SK-N-SH (cell line): ENCODE measurements at regions not wholly inside any gene's neighbourhood (a gene's known extent, or its start where the extent isn't known, plus 50 kb on each side); places are given as distances from the start of the nearest gene placed in this dataset.
"Not testable (repeated sequence)": the region's sequence is repeated elsewhere in the genome, so short reads cannot be mapped to it uniquely, and the experiment has no call there.

Experiments
- CTCF ChIA-PET: fragments of 300-600, 350-600 bp; formaldehyde crosslinking; extraction: SDS; loops from one replicate; lab custom pipeline; 2021; lab: Yijun Ruan, JAX
- POLR2A ChIA-PET: fragments of 350-600 bp; sonication (Branson Sonifier 250); formaldehyde crosslinking; extraction: SDS; loops from one replicate; lab custom pipeline; 2020; ENCODE audit warnings: antibody characterized with exemption, inconsistent platforms; lab: Yijun Ruan, JAX
- DNase-seq: peaks from one replicate; pipeline ENCODE4 v3.0.0; 2012
- H2AFZ ChIP-seq: fragments of 200-600 bp; sonication (generic); 2 replicates; pipeline ENCODE4 v1.8.1; 2016; ENCODE audit warnings: antibody characterized with exemption, mild to moderate bottlenecking, low read depth
- H3F3A ChIP-seq: fragments of 200-600 bp; sonication (generic); replicated peaks from 2 replicates; pipeline ENCODE3; 2016; ENCODE audit warnings: antibody characterized with exemption, mild to moderate bottlenecking; ENCODE audit not compliant: insufficient read depth
- H3K27ac ChIP-seq, 2 experiments: fragments of 200-500 bp in 1 of 2; fragments of 200-600 bp in 1 of 2; sonication (Bioruptor generic) in 1 of 2; sonication (generic), shearing (Covaris generic) in 1 of 2; 2 replicates each; pipeline versions ENCODE4 v1.5.1 to v1.6.1; 2014 to 2016; ENCODE audit warnings: low read depth in 2 of 2, inconsistent platforms in 1 of 2, low read length in 1 of 2, mild to moderate bottlenecking in 1 of 2, mixed read lengths in 1 of 2
- H3K27me3 ChIP-seq: fragments of 200-600 bp; sonication (generic), shearing (Covaris generic); 2 replicates; pipeline ENCODE4 v1.6.1; 2016; ENCODE audit warnings: mixed run types; ENCODE audit not compliant: insufficient read depth
- H3K36me3 ChIP-seq, 2 experiments: fragments of 200-500 bp in 1 of 2; fragments of 200-600 bp in 1 of 2; sonication (Bioruptor generic) in 1 of 2; sonication (generic) in 1 of 2; replicated peaks in 1 of 2; 2 replicates each; pipeline versions ENCODE3 to v1.5.1; 2014 to 2016; ENCODE audit warnings: low read length in 1 of 2, mild to moderate bottlenecking in 1 of 2; ENCODE audit not compliant: insufficient read depth in 2 of 2, control insufficient read depth in 1 of 2
- H3K4me1 ChIP-seq, 2 experiments: fragments of 200-500 bp in 1 of 2; fragments of 200-600 bp in 1 of 2; sonication (Bioruptor generic) in 1 of 2; sonication (generic), shearing (Covaris generic) in 1 of 2; 2 replicates each; pipeline versions ENCODE4 v1.5.1 to v1.6.1; 2014 to 2016; ENCODE audit warnings: low read depth in 1 of 2, low read length in 1 of 2, mixed run types in 1 of 2; ENCODE audit not compliant: insufficient read depth in 2 of 2, control insufficient read depth in 1 of 2
- H3K4me2 ChIP-seq: fragments of 200-600 bp; sonication (generic), shearing (Covaris generic); 2 replicates; pipeline ENCODE4 v1.6.1; 2017; ENCODE audit warnings: mixed run types
- H3K4me3 ChIP-seq, 2 experiments: fragments of 200-500 bp in 1 of 2; fragments of 200-600 bp in 1 of 2; sonication (Bioruptor generic) in 1 of 2; sonication (generic), shearing (Covaris generic) in 1 of 2; 2 replicates each; pipeline versions ENCODE4 v1.5.1 to v1.8.1; 2014 to 2016; ENCODE audit warnings: low read depth in 2 of 2, inconsistent platforms in 1 of 2, low read length in 1 of 2, mild to moderate bottlenecking in 1 of 2, mixed read lengths in 1 of 2, moderate library complexity in 1 of 2
- H3K79me2 ChIP-seq: fragments of 200-600 bp; sonication (generic); 2 replicates; pipeline ENCODE4 v1.8.1; 2017; ENCODE audit warnings: mild to moderate bottlenecking; ENCODE audit not compliant: insufficient read depth
- H3K9ac ChIP-seq: fragments of 200-600 bp; sonication (generic); 2 replicates; pipeline ENCODE4 v1.6.1; 2017; ENCODE audit warnings: mixed run types
- H3K9me2 ChIP-seq: fragments of 200-600 bp; sonication (generic); 2 replicates; pipeline ENCODE4 v1.6.1; 2017; ENCODE audit warnings: mixed run types
- H3K9me3 ChIP-seq: fragments of 200-600 bp; sonication (generic); 2 replicates; pipeline ENCODE4 v1.6.1; 2017; ENCODE audit warnings: mixed run types, mild to moderate bottlenecking, moderate library complexity
- H4K20me1 ChIP-seq: fragments of 200-600 bp; sonication (generic); 2 replicates; pipeline ENCODE4 v1.6.1; 2017; ENCODE audit warnings: mild to moderate bottlenecking, mixed run types; ENCODE audit not compliant: insufficient read depth
- CHD2 ChIP-seq: fragments of 150-350 bp; IDR thresholded peaks from 2 replicates; pipeline ENCODE4 v1.6.1; 2018; ENCODE audit warnings: low read length; ENCODE audit not compliant: partially characterized antibody
- EZH2phosphoT487 ChIP-seq: fragments of 200-600 bp; sonication (generic); IDR thresholded peaks from 2 replicates; pipeline ENCODE4 v1.6.1; 2017; ENCODE audit warnings: low read depth, mixed run types, mild to moderate bottlenecking, antibody characterized with exemption, moderate library complexity, borderline replicate concordance
- FOXJ3 ChIP-seq: sonication (generic); formaldehyde crosslinking; IDR thresholded peaks from 2 replicates; pipeline ENCODE4 v1.5.1; 2020; ENCODE audit warnings: mild to moderate bottlenecking, missing genetic modification reagents
- GATA2 ChIP-seq: sonication (generic); formaldehyde crosslinking; IDR thresholded peaks from 2 replicates; pipeline ENCODE4 v1.5.0; 2020; ENCODE audit warnings: mild to moderate bottlenecking, missing genetic modification reagents
- NRF1 ChIP-seq: IDR thresholded peaks from 2 replicates; pipeline ENCODE4 v1.6.1; 2012; ENCODE audit warnings: low read depth, mild to moderate bottlenecking, low read length
- PBX3 ChIP-seq: IDR thresholded peaks from 2 replicates; pipeline ENCODE4; 2012
- RAD21 ChIP-seq: IDR thresholded peaks from 2 replicates; pipeline ENCODE4 v1.6.1; 2012; ENCODE audit warnings: mild to moderate bottlenecking, low read length
- RXRA ChIP-seq: IDR thresholded peaks from 2 replicates; pipeline ENCODE4 v1.4.0; 2012; ENCODE audit warnings: low read depth, mild to moderate bottlenecking, borderline replicate concordance
- TAF1 ChIP-seq: IDR thresholded peaks from 2 replicates; pipeline ENCODE4 v1.6.1; 2012; ENCODE audit warnings: low read depth, mild to moderate bottlenecking, low read length, moderate library complexity, borderline replicate concordance
- TEAD4 ChIP-seq: IDR thresholded peaks from 2 replicates; pipeline ENCODE4 v1.4.0; 2012; ENCODE audit warnings: mild to moderate bottlenecking, borderline replicate concordance; ENCODE audit not compliant: insufficient read depth
- WGBS: methylation state at CpG from one replicate; pipeline ENCODE4 v1.1.6; 2017; ENCODE audit warnings: low lambda C conversion rate; 5-methylcytosine and 5-hydroxymethylcytosine counted together

- H3K9me3 ChIP-seq = no peaks in the 10 kb centered on the region
Measured at GRCh38 chr6:135624402-135625295, 127.1 kb upstream of the AHI1 start.

GRCh38 chr6:135626001-135626400, 128.5 kb upstream of the AHI1 start:
- H3K4me1 ChIP-seq, H4K20me1 ChIP-seq, H3K27me3 ChIP-seq, POLR2A ChIA-PET, H3K4me3 ChIP-seq, H3K9me3 ChIP-seq, H3F3A ChIP-seq, H3K79me2 ChIP-seq, H3K9ac ChIP-seq, DNase-seq, H3K9me2 ChIP-seq, H2AFZ ChIP-seq, H3K27ac ChIP-seq, H3K4me2 ChIP-seq, H3K36me3 ChIP-seq, CTCF ChIA-PET: not testable (repeated sequence)
- WGBS = 67% methylated on average over 7 of the region's 7 CpGs

More at GRCh38 chr6:135624402-135625295, 127.1 kb upstream of the AHI1 start:
- H3F3A ChIP-seq = no peaks in the 10 kb centered on the region
- H3K79me2 ChIP-seq = no peaks in the 10 kb centered on the region
- no peak overlapping the region for H2AFZ ChIP-seq
- no peak for DNase-seq
- H3K27me3 ChIP-seq = no peaks in the 10 kb centered on the region
- H4K20me1 ChIP-seq = no peaks in the 10 kb centered on the region
- ChIA-PET CTCF (no interaction called here), POLR2A (no interaction called here)
- no peak overlapping the region for H3K9ac ChIP-seq
- no peaks in the 10 kb centered on the region for H3K36me3 ChIP-seq
- H3K4me3 ChIP-seq = no peak overlapping the region
- no peak overlapping the region for H3K4me2 ChIP-seq
- no peaks in the 10 kb centered on the region for H3K9me2 ChIP-seq
- H3K27ac ChIP-seq = no peak overlapping the region
- no peaks in the 10 kb centered on the region for H3K4me1 ChIP-seq
- 60% methylated on average over 9 of the region's 9 CpGs for WGBS
- TF ChIP-seq PBX3 (no peak), TAF1 (no peak), RXRA (no peak), EZH2phosphoT487 (no peak), GATA2 (CRISPR knock-in tag) (no peak), NRF1 (no peak), CHD2 (no peak), FOXJ3 (CRISPR knock-in tag) (no peak), TEAD4 (no peak), RAD21 (no peak)
